ENCODE measurements at regions not wholly inside any gene's neighbourhood (a gene's known extent, or its start where the extent isn't known, plus 50 kb on each side); places are given as distances from the start of the nearest gene placed in this dataset.

- Histone ChIP-seq H3K4me3 (ENCODE audit: insufficient read depth, low read depth, low read length, poor library complexity, severe bottlenecking) (no peak overlapping the region), H3K9me3 (ENCODE audit: control insufficient read depth, low read length) (peaks cover 22% of the 10 kb centered on the region), H3K36me3 (ENCODE audit: control insufficient read depth, insufficient read depth, low read length) (no peaks in the 10 kb centered on the region), H3K27ac (ENCODE audit: insufficient read depth, low read length, poor library complexity, severe bottlenecking) (no peak overlapping the region), H3K4me1 (ENCODE audit: control insufficient read depth, insufficient read depth, low read length, poor library complexity, severe bottlenecking) (no peaks in the 10 kb centered on the region), H3K27me3 (replicated peaks; ENCODE audit: control insufficient read depth, insufficient read depth, low read length, poor library complexity, severe bottlenecking) (no peaks in the 10 kb centered on the region)
- no peak for DNase-seq
These were observed 442.4 kb upstream of the BOD1L1 start for GRCh38 chr4:14069886-14070285.

GRCh38 chr4:14070289-14070880, 442.9 kb upstream of the BOD1L1 start:
- Histone ChIP-seq H3K27me3 (replicated peaks; ENCODE audit: control insufficient read depth, insufficient read depth, low read length, poor library complexity, severe bottlenecking) (no peaks in the 10 kb centered on the region), H3K9me3 (ENCODE audit: control insufficient read depth, low read length) (peaks cover 22% of the 10 kb centered on the region), H3K27ac (ENCODE audit: insufficient read depth, low read length, poor library complexity, severe bottlenecking) (no peak overlapping the region), H3K4me1 (ENCODE audit: control insufficient read depth, insufficient read depth, low read length, poor library complexity, severe bottlenecking) (no peaks in the 10 kb centered on the region), H3K36me3 (ENCODE audit: control insufficient read depth, insufficient read depth, low read length) (no peaks in the 10 kb centered on the region), H3K4me3 (ENCODE audit: insufficient read depth, low read depth, low read length, poor library complexity, severe bottlenecking) (no peak overlapping the region)
- DNase-seq, result no peak

DNA sequence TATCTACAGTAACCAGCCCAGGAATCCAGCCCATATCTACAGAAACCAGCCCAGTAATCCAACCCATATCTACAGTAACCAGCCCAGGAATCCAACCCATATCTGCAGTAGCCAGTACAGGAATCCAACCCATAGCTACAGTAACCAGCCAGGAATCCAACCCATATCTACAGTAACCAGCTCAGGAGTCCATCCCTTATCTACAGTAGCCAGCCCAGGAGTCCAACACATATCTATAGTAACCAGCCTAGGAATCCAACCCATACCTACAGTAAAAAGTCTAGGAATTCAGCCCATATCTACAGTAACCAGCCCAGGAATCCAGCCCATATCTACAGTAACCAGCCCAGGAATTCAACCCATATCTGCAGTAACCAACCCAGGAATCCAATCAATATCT, 445.0 kb upstream of the BOD1L1 start:
- no peaks in the 10 kb centered on the region for H3K27me3 ChIP-seq (replicated peaks; ENCODE audit: control insufficient read depth, insufficient read depth, low read length, poor library complexity, severe bottlenecking)
- peaks cover 22% of the 10 kb centered on the region for H3K9me3 ChIP-seq (ENCODE audit: control insufficient read depth, low read length)
- H3K36me3 ChIP-seq (ENCODE audit: control insufficient read depth, insufficient read depth, low read length), result no peaks in the 10 kb centered on the region
- no peak overlapping the region for H3K4me3 ChIP-seq (ENCODE audit: insufficient read depth, low read depth, low read length, poor library complexity, severe bottlenecking)
- no peaks in the 10 kb centered on the region for H3K4me1 ChIP-seq (ENCODE audit: control insufficient read depth, insufficient read depth, low read length, poor library complexity, severe bottlenecking)
- H3K27ac ChIP-seq (ENCODE audit: insufficient read depth, low read length, poor library complexity, severe bottlenecking), result no peak overlapping the region
- no peak for DNase-seq

DNA sequence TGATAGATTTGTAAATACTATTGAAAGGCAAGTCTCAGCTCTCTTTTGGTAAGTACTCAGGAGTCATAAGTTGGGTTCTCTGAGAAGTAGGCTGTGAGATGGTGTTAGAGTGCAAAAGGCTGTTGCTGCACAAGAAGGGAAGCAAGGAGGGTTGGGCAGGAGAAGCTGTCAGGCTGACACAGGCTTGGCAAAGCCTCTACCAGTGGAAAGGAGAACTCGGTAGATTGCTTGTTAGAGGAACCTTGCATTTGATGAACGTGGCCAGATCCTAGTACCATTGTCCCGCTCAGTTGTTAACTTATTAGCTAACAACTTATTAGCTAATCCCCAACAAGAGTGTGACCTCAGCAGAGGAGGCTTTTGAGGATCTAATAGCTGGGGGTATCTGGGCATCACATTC, 449.3 kb upstream of the BOD1L1 start:
- H3K27ac ChIP-seq (ENCODE audit: insufficient read depth, low read length, poor library complexity, severe bottlenecking), result no peak overlapping the region
- H3K27me3 ChIP-seq (replicated peaks; ENCODE audit: control insufficient read depth, insufficient read depth, low read length, poor library complexity, severe bottlenecking), result no peaks in the 10 kb centered on the region
- DNase-seq, result no peak
- no peaks in the 10 kb centered on the region for H3K4me1 ChIP-seq (ENCODE audit: control insufficient read depth, insufficient read depth, low read length, poor library complexity, severe bottlenecking)
- peaks cover 14% of the 10 kb centered on the region for H3K9me3 ChIP-seq (ENCODE audit: control insufficient read depth, low read length)
- H3K4me3 ChIP-seq (ENCODE audit: insufficient read depth, low read depth, low read length, poor library complexity, severe bottlenecking), result no peak overlapping the region
- no peaks in the 10 kb centered on the region for H3K36me3 ChIP-seq (ENCODE audit: control insufficient read depth, insufficient read depth, low read length)

- H3K4me3 ChIP-seq (ENCODE audit: insufficient read depth, low read depth, low read length, poor library complexity, severe bottlenecking), result no peak overlapping the region
- H3K4me1 ChIP-seq (ENCODE audit: control insufficient read depth, insufficient read depth, low read length, poor library complexity, severe bottlenecking), result no peaks in the 10 kb centered on the region
- no peaks in the 10 kb centered on the region for H3K9me3 ChIP-seq (ENCODE audit: control insufficient read depth, low read length)
- H3K36me3 ChIP-seq (ENCODE audit: control insufficient read depth, insufficient read depth, low read length), result no peaks in the 10 kb centered on the region
- no peaks in the 10 kb centered on the region for H3K27me3 ChIP-seq (replicated peaks; ENCODE audit: control insufficient read depth, insufficient read depth, low read length, poor library complexity, severe bottlenecking)
- H3K27ac ChIP-seq (ENCODE audit: insufficient read depth, low read length, poor library complexity, severe bottlenecking), result no peak overlapping the region
- DNase-seq, result no peak
These were observed 450.8 kb upstream of the BOD1L1 start for GRCh38 chr4:14078326-14078725.

DNA sequence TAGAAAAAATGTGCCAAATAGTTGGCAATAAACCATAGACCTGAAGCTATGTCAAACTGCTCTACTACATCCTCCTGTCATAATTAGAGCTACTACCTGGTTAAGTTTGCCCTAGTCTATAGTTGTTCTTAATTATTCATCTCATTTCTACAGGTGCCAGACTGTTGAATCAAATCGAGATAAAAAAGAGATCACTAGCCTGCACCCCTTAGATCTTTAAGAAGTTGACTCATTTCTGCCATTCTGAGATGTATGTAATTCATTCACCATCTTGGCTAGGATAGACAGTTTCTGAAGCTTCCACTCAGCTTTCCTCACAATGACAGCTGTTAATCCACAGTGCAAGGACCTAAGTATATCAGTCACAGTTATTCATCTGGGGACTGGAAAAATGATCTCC, 452.1 kb upstream of the BOD1L1 start:
- no peak overlapping the region for H3K4me3 ChIP-seq (ENCODE audit: insufficient read depth, low read depth, low read length, poor library complexity, severe bottlenecking)
- no peaks in the 10 kb centered on the region for H3K4me1 ChIP-seq (ENCODE audit: control insufficient read depth, insufficient read depth, low read length, poor library complexity, severe bottlenecking)
- no peaks in the 10 kb centered on the region for H3K27me3 ChIP-seq (replicated peaks; ENCODE audit: control insufficient read depth, insufficient read depth, low read length, poor library complexity, severe bottlenecking)
- H3K9me3 ChIP-seq (ENCODE audit: control insufficient read depth, low read length), result no peaks in the 10 kb centered on the region
- no peak for DNase-seq
- no peak overlapping the region for H3K27ac ChIP-seq (ENCODE audit: insufficient read depth, low read length, poor library complexity, severe bottlenecking)
- H3K36me3 ChIP-seq (ENCODE audit: control insufficient read depth, insufficient read depth, low read length), result no peaks in the 10 kb centered on the region

- H3K4me1 ChIP-seq (ENCODE audit: control insufficient read depth, insufficient read depth, low read length, poor library complexity, severe bottlenecking), result no peaks in the 10 kb centered on the region
- no peaks in the 10 kb centered on the region for H3K9me3 ChIP-seq (ENCODE audit: control insufficient read depth, low read length)
- DNase-seq, result no peak
- no peak overlapping the region for H3K27ac ChIP-seq (ENCODE audit: insufficient read depth, low read length, poor library complexity, severe bottlenecking)
- no peaks in the 10 kb centered on the region for H3K36me3 ChIP-seq (ENCODE audit: control insufficient read depth, insufficient read depth, low read length)
- no peak overlapping the region for H3K4me3 ChIP-seq (ENCODE audit: insufficient read depth, low read depth, low read length, poor library complexity, severe bottlenecking)
- H3K27me3 ChIP-seq (replicated peaks; ENCODE audit: control insufficient read depth, insufficient read depth, low read length, poor library complexity, severe bottlenecking), result no peaks in the 10 kb centered on the region
These were observed 455.6 kb upstream of the BOD1L1 start for GRCh38 chr4:14083150-14083549.

DNA sequence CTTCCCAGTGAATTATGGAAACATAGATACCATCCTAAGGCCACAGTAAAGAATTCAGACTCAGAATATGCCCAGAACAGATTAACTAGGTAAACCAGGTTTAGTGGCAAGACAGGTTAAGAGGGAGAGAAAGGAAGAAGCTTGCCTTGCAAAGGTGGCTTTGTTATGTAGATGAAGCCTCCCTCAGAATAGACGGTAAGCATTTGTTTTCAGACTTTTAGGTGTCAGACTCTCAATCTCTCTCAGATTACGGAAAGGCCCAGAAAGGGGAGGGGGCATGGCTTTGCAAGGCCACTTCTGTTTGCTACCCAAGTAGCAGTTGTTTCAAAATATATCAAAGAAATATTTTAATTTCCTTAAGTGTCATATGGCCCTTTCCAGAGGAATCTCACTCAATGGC, 457.1 kb upstream of the BOD1L1 start:
- H3K9me3 ChIP-seq (ENCODE audit: control insufficient read depth, low read length), result no peaks in the 10 kb centered on the region
- no peaks in the 10 kb centered on the region for H3K27me3 ChIP-seq (replicated peaks; ENCODE audit: control insufficient read depth, insufficient read depth, low read length, poor library complexity, severe bottlenecking)
- no peak overlapping the region for H3K27ac ChIP-seq (ENCODE audit: insufficient read depth, low read length, poor library complexity, severe bottlenecking)
- H3K4me3 ChIP-seq (ENCODE audit: insufficient read depth, low read depth, low read length, poor library complexity, severe bottlenecking), result no peak overlapping the region
- H3K4me1 ChIP-seq (ENCODE audit: control insufficient read depth, insufficient read depth, low read length, poor library complexity, severe bottlenecking), result no peaks in the 10 kb centered on the region
- no peaks in the 10 kb centered on the region for H3K36me3 ChIP-seq (ENCODE audit: control insufficient read depth, insufficient read depth, low read length)
- no peak for DNase-seq

DNA sequence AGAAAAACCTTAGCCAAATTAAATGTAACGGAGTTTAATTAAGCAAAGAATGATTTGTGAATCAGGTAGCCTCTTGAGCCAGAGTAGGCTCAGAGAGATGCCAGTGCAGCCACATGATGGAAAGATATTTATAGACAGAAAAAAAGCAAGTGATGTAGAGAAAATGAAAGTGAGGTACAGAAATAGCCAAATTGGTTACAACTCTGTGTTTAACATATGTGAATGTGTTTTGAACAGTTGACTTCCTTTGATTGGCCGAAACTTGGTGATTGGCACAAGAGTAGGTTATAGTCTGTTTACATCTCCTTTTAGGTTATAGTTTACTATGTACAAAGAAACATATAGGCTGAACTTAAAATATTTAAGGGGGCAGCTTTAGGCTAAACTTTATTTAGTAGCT, 459.9 kb upstream of the BOD1L1 start:
- no peak for DNase-seq
- H3K4me3 ChIP-seq (ENCODE audit: insufficient read depth, low read depth, low read length, poor library complexity, severe bottlenecking), result no peak overlapping the region
- H3K4me1 ChIP-seq (ENCODE audit: control insufficient read depth, insufficient read depth, low read length, poor library complexity, severe bottlenecking), result no peaks in the 10 kb centered on the region
- H3K36me3 ChIP-seq (ENCODE audit: control insufficient read depth, insufficient read depth, low read length), result no peaks in the 10 kb centered on the region
- no peaks in the 10 kb centered on the region for H3K9me3 ChIP-seq (ENCODE audit: control insufficient read depth, low read length)
- no peak overlapping the region for H3K27ac ChIP-seq (ENCODE audit: insufficient read depth, low read length, poor library complexity, severe bottlenecking)
- no peaks in the 10 kb centered on the region for H3K27me3 ChIP-seq (replicated peaks; ENCODE audit: control insufficient read depth, insufficient read depth, low read length, poor library complexity, severe bottlenecking)

DNA sequence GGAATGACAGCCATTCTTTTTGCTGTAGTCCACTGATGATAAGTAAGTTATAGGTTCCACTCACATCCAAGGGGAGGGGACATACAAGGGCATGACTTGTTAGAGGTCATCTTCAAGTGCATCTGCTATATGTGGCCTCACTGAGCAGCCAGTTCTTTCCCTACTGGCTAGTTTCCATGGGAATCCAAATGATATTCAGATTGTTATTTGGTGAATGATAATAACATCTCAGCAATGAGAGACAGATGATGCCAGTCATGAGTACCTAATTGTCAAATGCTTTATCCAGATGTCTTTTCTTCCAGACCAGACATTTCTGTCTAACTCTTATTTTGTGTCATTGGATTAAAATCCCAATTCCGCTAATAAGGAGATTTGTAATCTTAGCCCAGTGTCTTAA, 460.4 kb upstream of the BOD1L1 start:
- no peak for DNase-seq
- no peak overlapping the region for H3K4me3 ChIP-seq (ENCODE audit: insufficient read depth, low read depth, low read length, poor library complexity, severe bottlenecking)
- H3K4me1 ChIP-seq (ENCODE audit: control insufficient read depth, insufficient read depth, low read length, poor library complexity, severe bottlenecking), result no peaks in the 10 kb centered on the region
- no peaks in the 10 kb centered on the region for H3K9me3 ChIP-seq (ENCODE audit: control insufficient read depth, low read length)
- no peaks in the 10 kb centered on the region for H3K27me3 ChIP-seq (replicated peaks; ENCODE audit: control insufficient read depth, insufficient read depth, low read length, poor library complexity, severe bottlenecking)
- H3K36me3 ChIP-seq (ENCODE audit: control insufficient read depth, insufficient read depth, low read length), result no peaks in the 10 kb centered on the region
- H3K27ac ChIP-seq (ENCODE audit: insufficient read depth, low read length, poor library complexity, severe bottlenecking), result no peak overlapping the region

DNA sequence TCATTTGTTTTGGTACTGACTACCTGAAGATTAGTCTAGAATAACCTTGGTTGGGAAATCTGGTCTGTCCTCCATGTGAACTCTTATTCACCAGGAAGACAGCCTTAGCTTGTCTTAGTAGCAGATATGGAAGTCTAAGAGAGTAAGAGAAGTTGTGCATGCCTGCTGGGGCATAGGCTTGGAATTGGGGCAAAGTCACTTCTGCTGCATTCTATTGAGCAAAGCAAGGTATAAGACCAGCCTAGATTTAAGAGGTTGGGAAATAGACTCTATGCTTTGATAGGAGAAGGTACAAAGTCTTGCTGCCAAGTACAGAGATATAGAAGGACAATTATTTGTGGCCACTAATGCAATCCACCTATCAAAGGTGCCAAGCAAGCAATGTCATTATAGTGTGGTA, 464.0 kb upstream of the BOD1L1 start:
- H3K36me3 ChIP-seq (ENCODE audit: control insufficient read depth, insufficient read depth, low read length), result no peaks in the 10 kb centered on the region
- H3K4me1 ChIP-seq (ENCODE audit: control insufficient read depth, insufficient read depth, low read length, poor library complexity, severe bottlenecking), result no peaks in the 10 kb centered on the region
- H3K27me3 ChIP-seq (replicated peaks; ENCODE audit: control insufficient read depth, insufficient read depth, low read length, poor library complexity, severe bottlenecking), result no peaks in the 10 kb centered on the region
- no peaks in the 10 kb centered on the region for H3K9me3 ChIP-seq (ENCODE audit: control insufficient read depth, low read length)
- no peak for DNase-seq
- no peak overlapping the region for H3K4me3 ChIP-seq (ENCODE audit: insufficient read depth, low read depth, low read length, poor library complexity, severe bottlenecking)
- no peak overlapping the region for H3K27ac ChIP-seq (ENCODE audit: insufficient read depth, low read length, poor library complexity, severe bottlenecking)
